ENCODE measurements at regions not wholly inside any gene's neighbourhood (a gene's known extent, or its start where the extent isn't known, plus 50 kb on each side); places are given as distances from the start of the nearest gene placed in this dataset.

GRCh38 chr14:59087240-59087639 lies 101.2 kb upstream of the DAAM1 start:
- ATAC-seq, result no peak
- TF ChIP-seq RARB (CRISPR knock-in tag; IDR thresholded peaks at IDR 0.05) (no peak), PPARA (CRISPR knock-in tag; IDR thresholded peaks at IDR 0.05; ENCODE audit: borderline replicate concordance) (no peak), ZNF70 (CRISPR knock-in tag; IDR thresholded peaks at IDR 0.05) (no peak), TSHZ2 (CRISPR knock-in tag; IDR thresholded peaks at IDR 0.05) (no peak), ESRRG (CRISPR knock-in tag; IDR thresholded peaks at IDR 0.05) (no peak), TCF4 (CRISPR knock-in tag; IDR thresholded peaks at IDR 0.05; ENCODE audit: borderline replicate concordance) (no peak), SNAI2 (CRISPR knock-in tag; IDR thresholded peaks at IDR 0.05) (no peak), OSR1 (CRISPR knock-in tag; IDR thresholded peaks at IDR 0.05) (no peak), PATZ1 (CRISPR knock-in tag; IDR thresholded peaks at IDR 0.05; ENCODE audit: borderline replicate concordance) (no peak), CREB5 (CRISPR knock-in tag; IDR thresholded peaks at IDR 0.05; ENCODE audit: low read depth) (no peak)

GRCh38 chr14:59087711-59088110 lies 100.8 kb upstream of the DAAM1 start:
- ATAC-seq, result no peak
- TF ChIP-seq CSDC2 (CRISPR knock-in tag; IDR thresholded peaks at IDR 0.05) (no peak), ARNTL (CRISPR knock-in tag; IDR thresholded peaks at IDR 0.05; ENCODE audit: borderline replicate concordance, low read depth) (no peak), ZFP3 (CRISPR knock-in tag; IDR thresholded peaks at IDR 0.05) (no peak), TOX (CRISPR knock-in tag; IDR thresholded peaks at IDR 0.05; ENCODE audit: borderline replicate concordance) (no peak), ESRRG (CRISPR knock-in tag; IDR thresholded peaks at IDR 0.05) (no peak)

GRCh38 chr14:59090572-59090971 lies 97.9 kb upstream of the DAAM1 start:
- TF ChIP-seq ZC3H10 (CRISPR knock-in tag; IDR thresholded peaks at IDR 0.05) (peak; percentile 90; the same call in 1 of the 2 replicates), ISL1 (CRISPR knock-in tag; IDR thresholded peaks at IDR 0.05) (peak; percentile 89), ZNF565 (CRISPR knock-in tag; conservative IDR thresholded peaks at IDR 0.05; ENCODE audit: low read depth) (no peak), CSRNP3 (CRISPR knock-in tag; IDR thresholded peaks at IDR 0.05) (peak; percentile 72; the same call in 1 of the 2 replicates), CSDC2 (CRISPR knock-in tag; IDR thresholded peaks at IDR 0.05) (no peak), CREB5 (CRISPR knock-in tag; IDR thresholded peaks at IDR 0.05; ENCODE audit: low read depth) (peak; percentile 47; the same call in 1 of the 2 replicates), ZNF70 (CRISPR knock-in tag; IDR thresholded peaks at IDR 0.05) (no peak), TSHZ2 (CRISPR knock-in tag; IDR thresholded peaks at IDR 0.05) (0 out of 2 replicates have a peak, but pooled peaks have one; percentile 16), OSR1 (CRISPR knock-in tag; IDR thresholded peaks at IDR 0.05) (no peak), PATZ1 (CRISPR knock-in tag; IDR thresholded peaks at IDR 0.05; ENCODE audit: borderline replicate concordance) (peak; percentile 51; the same call in 1 of the 2 replicates), ZNF8 (CRISPR knock-in tag; IDR thresholded peaks at IDR 0.05) (no peak), RARB (CRISPR knock-in tag; IDR thresholded peaks at IDR 0.05) (no peak), TCF4 (CRISPR knock-in tag; IDR thresholded peaks at IDR 0.05; ENCODE audit: borderline replicate concordance) (peak; percentile 55; the same call in 1 of the 2 replicates), GLIS3 (CRISPR knock-in tag; IDR thresholded peaks at IDR 0.05) (peak; percentile 15; the same call in 1 of the 2 replicates), PPARA (CRISPR knock-in tag; IDR thresholded peaks at IDR 0.05; ENCODE audit: borderline replicate concordance) (no peak), ARNTL (CRISPR knock-in tag; IDR thresholded peaks at IDR 0.05; ENCODE audit: borderline replicate concordance, low read depth) (no peak), SNAI2 (CRISPR knock-in tag; IDR thresholded peaks at IDR 0.05) (0 out of 2 replicates have a peak, but pooled peaks have one; percentile 37)
- ATAC-seq, result peak; percentile 67
